B cell (primary cell): ENCODE measurements at regions not wholly inside any gene's neighbourhood (a gene's known extent, or its start where the extent isn't known, plus 50 kb on each side); places are given as distances from the start of the nearest gene placed in this dataset.
"Not testable (repeated sequence)": the region's sequence is repeated elsewhere in the genome, so short reads cannot be mapped to it uniquely, and the experiment has no call there.

ENCODE experiments used
- ATAC-seq: fragments of 200-7000 bp; cut with Tn5 transposase; one replicate; pipeline ENCODE4 v1.10.0; 2021; ENCODE audit warnings: low read depth, mild to moderate bottlenecking, moderate number of reproducible peaks, moderate library complexity
- CTCF ChIA-PET: fragments of 350-600 bp; sonication (Branson Sonifier 250); formaldehyde crosslinking; loops from one replicate; lab custom pipeline; 2021; ENCODE audit warnings: antibody characterized with exemption, inconsistent platforms; lab: Charles Lee
- POLR2A ChIA-PET: fragments of 350-600 bp; sonication (Branson Sonifier 250); formaldehyde crosslinking; loops from one replicate; lab custom pipeline; 2021; ENCODE audit warnings: antibody characterized with exemption; lab: Charles Lee
- DNase-seq: peaks from one replicate; pipeline ENCODE4 v3.0.0; 2013
- H2AFZ ChIP-seq: 2 replicates; pipeline ENCODE4 v1.6.1; 2012; ENCODE audit warnings: mild to moderate bottlenecking, low read depth, low read length; ENCODE audit not compliant: insufficient read depth, poor library complexity, severe bottlenecking
- H3K27ac ChIP-seq, 2 donors: 1 replicate in 1 of 2; 2 replicates in 1 of 2; pipeline ENCODE4 v1.5.1; 2012 to 2013; ENCODE audit warnings: low read length in 2 of 2, mild to moderate bottlenecking in 2 of 2, moderate library complexity in 1 of 2
- H3K27me3 ChIP-seq, 4 experiments: fragments of 200-600 bp in 1 of 4; sonication (generic) in 1 of 4; replicated peaks in 1 of 4; 1 replicate in 2 of 4; 2 replicates in 2 of 4; pipeline versions ENCODE4 v1.6.1 to v1.7.0; 2013 to 2016; ENCODE audit warnings: low read length in 3 of 4, mild to moderate bottlenecking in 2 of 4, mixed read lengths in 1 of 4, moderate library complexity in 1 of 4; ENCODE audit not compliant: insufficient read depth in 4 of 4, control insufficient read depth in 3 of 4; ENCODE audit errors: control extremely low read depth in 1 of 4
- H3K36me3 ChIP-seq, 2 experiments: replicated peaks in 1 of 2; 1 replicate in 1 of 2; 2 replicates in 1 of 2; pipeline versions ENCODE4 v1.6.1 to v1.7.1; 2013; ENCODE audit warnings: low read length in 1 of 2; ENCODE audit not compliant: insufficient read depth in 2 of 2, control insufficient read depth in 1 of 2; ENCODE audit errors: control extremely low read depth in 1 of 2, extremely low read depth in 1 of 2
- H3K4me1 ChIP-seq, 2 donors: fragments of 200-600 bp in 1 of 2; sonication (generic) in 1 of 2; 1 replicate in 1 of 2; 2 replicates in 1 of 2; pipeline versions ENCODE4 v1.5.1 to v1.6.1; 2013 to 2017; ENCODE audit warnings: low read length in 2 of 2; ENCODE audit not compliant: control insufficient read depth in 2 of 2, insufficient read depth in 2 of 2
- H3K4me2 ChIP-seq: replicated peaks from 2 replicates; pipeline ENCODE3; 2012; ENCODE audit warnings: mild to moderate bottlenecking, low read depth, low read length; ENCODE audit not compliant: poor library complexity, severe bottlenecking
- H3K4me3 ChIP-seq, 5 experiments: fragments of 200-600 bp in 1 of 5; sonication (generic) in 1 of 5; 1 replicate in 3 of 5; 2 replicates in 2 of 5; pipeline versions ENCODE4 v1.5.1 to v1.7.0; 2011 to 2016; ENCODE audit warnings: low read length in 4 of 5, mild to moderate bottlenecking in 4 of 5, low read depth in 2 of 5, control low read depth in 1 of 5, moderate library complexity in 1 of 5; ENCODE audit not compliant: insufficient read depth in 1 of 5; ENCODE audit errors: control extremely low read depth in 1 of 5, extremely low read depth in 1 of 5
- H3K79me2 ChIP-seq: fragments of 200-600 bp; sonication (generic); one replicate; pipeline ENCODE4 v1.6.0; 2016; ENCODE audit warnings: low read length; ENCODE audit not compliant: control insufficient read depth, insufficient read depth
- H3K9ac ChIP-seq: fragments of 200-600 bp; sonication (generic); 2 replicates; pipeline ENCODE4 v1.6.1; 2017; ENCODE audit warnings: mild to moderate bottlenecking, low read length, moderate library complexity
- H3K9me3 ChIP-seq, 3 donors: one replicate each; pipeline versions ENCODE4 v1.6.1 to v1.7.1; 2013; ENCODE audit warnings: low read length in 2 of 3; ENCODE audit not compliant: control insufficient read depth in 2 of 3, insufficient read depth in 1 of 3; ENCODE audit errors: control extremely low read depth in 1 of 3
- H4K20me1 ChIP-seq: 2 replicates; pipeline ENCODE4 v1.6.0; 2012; ENCODE audit warnings: mild to moderate bottlenecking, low read length; ENCODE audit not compliant: insufficient read depth, control insufficient read depth, poor library complexity, severe bottlenecking
- H3K27ac Mint-ChIP-seq: one replicate; pipeline ENCODE4 v1.8.0; 2021; ENCODE audit warnings: mixed read lengths
- H3K27me3 Mint-ChIP-seq: one replicate; pipeline ENCODE4 v1.8.0; 2021; ENCODE audit warnings: mixed read lengths
- H3K4me1 Mint-ChIP-seq: one replicate; pipeline ENCODE4 v1.8.0; 2021; ENCODE audit warnings: mixed read lengths
- H3K4me3 Mint-ChIP-seq: one replicate; pipeline ENCODE4 v1.8.0; 2021; ENCODE audit warnings: mixed read lengths
- H3K9me3 Mint-ChIP-seq: one replicate; pipeline ENCODE4 v1.8.0; 2022; ENCODE audit warnings: mixed read lengths; ENCODE audit not compliant: insufficient read depth
- EZH2 ChIP-seq: IDR thresholded peaks from 2 replicates; pipeline ENCODE4 v1.6.1; 2012; ENCODE audit warnings: borderline replicate concordance, low read depth, mild to moderate bottlenecking, moderate library complexity, low read length; ENCODE audit not compliant: insufficient read depth, poor library complexity, severe bottlenecking
- WGBS: methylation state at CpG from one replicate; pipeline ENCODE4 v1.1.5; 2013; ENCODE audit warnings: missing lambda C conversion rate; ENCODE audit not compliant: insufficient coverage; 5-methylcytosine and 5-hydroxymethylcytosine counted together
- intact Hi-C: fragments of 100-400 bp; cut with micrococcal nuclease; formaldehyde crosslinking; loops from one replicate; pipeline ENCODE4 v1.10.0; 2022
- TF ChIP-seq, protein P1 (sequence below): fragments of 200-600 bp; IDR thresholded peaks from one replicate; pipeline ENCODE4 v1.8.0; 2022; ENCODE audit warnings: antibody characterized with exemption, mild to moderate bottlenecking

DNA sequence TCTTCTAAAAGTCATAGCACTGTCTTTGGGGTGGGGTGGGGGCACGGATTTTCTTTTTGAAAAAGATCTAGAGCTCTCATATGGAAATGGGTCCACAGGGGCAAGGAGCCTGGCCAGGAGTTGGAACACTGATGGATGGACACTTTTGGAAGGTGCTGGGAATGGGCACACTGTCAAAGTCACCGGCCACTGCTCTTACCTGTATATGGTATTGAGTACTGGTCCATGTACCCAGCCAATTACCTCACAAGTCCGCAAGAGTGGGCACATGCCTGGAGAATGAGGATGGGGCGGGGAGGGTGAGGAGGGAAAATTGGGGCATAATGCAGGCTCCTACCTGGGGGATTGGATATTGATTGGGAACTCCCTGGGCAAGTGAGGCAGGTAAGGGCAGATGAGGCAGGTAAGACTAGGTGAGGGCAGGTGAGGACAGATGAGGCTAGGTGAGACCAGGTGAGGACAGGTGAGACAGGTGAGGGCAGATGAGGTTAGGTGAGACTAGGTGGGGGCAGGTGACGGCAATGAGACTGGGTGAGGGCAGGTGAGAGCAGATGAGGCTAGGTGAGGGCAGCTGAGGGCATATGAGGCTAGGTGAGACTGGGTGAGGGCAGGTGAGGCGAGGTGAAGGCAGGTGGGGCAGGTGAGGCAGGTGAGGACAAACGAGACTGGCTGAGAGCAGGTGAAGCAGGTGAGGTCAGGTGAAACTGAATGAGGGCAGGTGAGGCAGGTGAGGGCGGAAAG is 167.9 kb downstream of the NRN1 start:
- Mint-ChIP-seq H3K4me1 (no peaks in the 10 kb centered on the region), H3K27me3 (peaks cover 25% of the 10 kb centered on the region), H3K9me3 (no peaks in the 10 kb centered on the region), H3K27ac (no peak overlapping the region), H3K4me3 (no peak overlapping the region)
- Histone ChIP-seq H3K9me3 (peaks cover 0 to 3% (median 0%) of the 10 kb centered on the region in 3 donors), H3K4me1 (no peaks in the 10 kb centered on the region), H3K4me2 (no peak overlapping the region), H3K9ac (no peak overlapping the region), H2AFZ (no peak overlapping the region), H3K36me3 (no peaks in the 10 kb centered on the region), H3K79me2 (no peaks in the 10 kb centered on the region), H3K27me3 (peaks cover 0 to 10% (median 0%) of the 10 kb centered on the region in 4 experiments), H3K27ac (no peak overlapping the region), H3K4me3 (no peak overlapping the region), H4K20me1 (no peaks in the 10 kb centered on the region)
- intact Hi-C loops = no loop called here
- 96% methylated on average over 6 of the region's 8 CpGs for WGBS
- ATAC-seq (no peak), DNase-seq (no peak)
- TF ChIP-seq EZH2 = no peak
- TF ChIP-seq, protein P1, sequence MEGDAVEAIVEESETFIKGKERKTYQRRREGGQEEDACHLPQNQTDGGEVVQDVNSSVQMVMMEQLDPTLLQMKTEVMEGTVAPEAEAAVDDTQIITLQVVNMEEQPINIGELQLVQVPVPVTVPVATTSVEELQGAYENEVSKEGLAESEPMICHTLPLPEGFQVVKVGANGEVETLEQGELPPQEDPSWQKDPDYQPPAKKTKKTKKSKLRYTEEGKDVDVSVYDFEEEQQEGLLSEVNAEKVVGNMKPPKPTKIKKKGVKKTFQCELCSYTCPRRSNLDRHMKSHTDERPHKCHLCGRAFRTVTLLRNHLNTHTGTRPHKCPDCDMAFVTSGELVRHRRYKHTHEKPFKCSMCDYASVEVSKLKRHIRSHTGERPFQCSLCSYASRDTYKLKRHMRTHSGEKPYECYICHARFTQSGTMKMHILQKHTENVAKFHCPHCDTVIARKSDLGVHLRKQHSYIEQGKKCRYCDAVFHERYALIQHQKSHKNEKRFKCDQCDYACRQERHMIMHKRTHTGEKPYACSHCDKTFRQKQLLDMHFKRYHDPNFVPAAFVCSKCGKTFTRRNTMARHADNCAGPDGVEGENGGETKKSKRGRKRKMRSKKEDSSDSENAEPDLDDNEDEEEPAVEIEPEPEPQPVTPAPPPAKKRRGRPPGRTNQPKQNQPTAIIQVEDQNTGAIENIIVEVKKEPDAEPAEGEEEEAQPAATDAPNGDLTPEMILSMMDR = no peak
- ChIA-PET CTCF (no interaction called here), POLR2A (no interaction called here)

- H3K9me3 Mint-ChIP-seq = no peaks in the 10 kb centered on the region
- no peak overlapping the region for H3K27ac ChIP-seq
- no peak overlapping the region for H3K9ac ChIP-seq
- no peak overlapping the region for H3K4me2 ChIP-seq
- H3K27me3 ChIP-seq = peaks cover 0 to 7% (median 0%) of the 10 kb centered on the region in 4 experiments
- whole genome bisulfite sequencing = 91% methylated on average over 8 of the region's 9 CpGs
- no peak overlapping the region for H3K27ac Mint-ChIP-seq
- no peaks in the 10 kb centered on the region for H3K79me2 ChIP-seq
- peaks cover 6 to 7% of the 10 kb centered on the region in 2 donors for H3K4me1 ChIP-seq
- intact Hi-C loops = no loop called here
- no peaks in the 10 kb centered on the region for H3K36me3 ChIP-seq
- ChIA-PET CTCF (no interaction called here), POLR2A (no interaction called here)
- ATAC-seq (no peak), DNase-seq (no peak)
- peaks cover 5% of the 10 kb centered on the region for H3K4me1 Mint-ChIP-seq
- H3K4me3 ChIP-seq = no peak overlapping the region
- no peaks in the 10 kb centered on the region for H4K20me1 ChIP-seq
- H3K9me3 ChIP-seq = peaks cover 0 to 3% (median 0%) of the 10 kb centered on the region in 3 donors
- H3K4me3 Mint-ChIP-seq = no peak overlapping the region
- H3K27me3 Mint-ChIP-seq = peaks cover 21% of the 10 kb centered on the region
- TF ChIP-seq EZH2 = no peak
- TF ChIP-seq, protein P1 = no peak
- no peak overlapping the region for H2AFZ ChIP-seq
Measured at GRCh38 chr6:5837323-5837722, 169.4 kb downstream of the NRN1 start.

- H4K20me1 ChIP-seq, H3K9me3 ChIP-seq, H3K4me3 ChIP-seq, DNase-seq, H3K4me2 ChIP-seq, H3K4me3 Mint-ChIP-seq, H3K79me2 ChIP-seq, ATAC-seq, H3K36me3 ChIP-seq, H3K27me3 ChIP-seq, CTCF ChIA-PET, H3K9me3 Mint-ChIP-seq, POLR2A ChIA-PET, H3K27ac ChIP-seq, H3K9ac ChIP-seq, intact Hi-C loops, H2AFZ ChIP-seq, H3K27ac Mint-ChIP-seq: not testable (repeated sequence)
- H3K4me1 Mint-ChIP-seq = peaks cover 12% of the 10 kb centered on the region
- H3K27me3 Mint-ChIP-seq = peaks cover 17% of the 10 kb centered on the region
- WGBS = no CpG with 5 or more reads among the region's 5 CpGs
- H3K4me1 ChIP-seq = peaks cover 13 to 14% of the 10 kb centered on the region in 2 donors
Measured at GRCh38 chr6:5836597-5836996, 170.1 kb downstream of the NRN1 start.
